SU-DHL-6 (cell line): ENCODE measurements at regions not wholly inside any gene's neighbourhood (a gene's known extent, or its start where the extent isn't known, plus 50 kb on each side); places are given as distances from the start of the nearest gene placed in this dataset.

Experiments
- CTCF ChIP-seq: fragments of 200-600 bp; sonication (generic); IDR thresholded peaks from one replicate; pipeline ENCODE4 v1.5.1; 2017; ENCODE audit warnings: antibody characterized with exemption, mild to moderate bottlenecking, low read length, moderate library complexity; ENCODE audit not compliant: insufficient read depth, poor library complexity, severe bottlenecking
- EZH2phosphoT487 ChIP-seq: fragments of 200-600 bp; sonication (generic), shearing (Covaris generic); conservative IDR thresholded peaks from 2 replicates; pipeline ENCODE4 v1.6.1; 2018; ENCODE audit warnings: mild to moderate bottlenecking, antibody characterized with exemption, low read length, moderate library complexity, mixed read lengths

DNA sequence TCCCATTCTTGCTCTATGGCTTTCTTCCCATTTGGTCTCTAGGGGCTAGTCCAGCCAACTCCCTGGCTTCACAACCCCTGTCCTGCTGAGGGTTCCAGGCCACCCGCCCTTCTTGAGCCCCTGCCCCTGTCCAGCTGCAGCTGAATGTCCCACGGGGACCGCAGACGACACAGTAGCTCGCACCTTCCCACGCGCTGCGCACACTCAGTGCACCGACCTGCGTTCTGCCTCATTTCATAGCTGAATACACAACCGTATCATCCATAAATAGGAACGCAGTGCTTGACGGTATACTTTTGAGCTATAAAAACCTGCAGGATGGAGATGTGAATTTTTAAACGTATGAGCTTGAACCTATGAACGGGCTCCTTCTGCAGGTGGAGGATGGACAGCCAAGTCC, 660.4 kb upstream of the SALL3 start:
- TF ChIP-seq CTCF: no peak
- no peak for TF ChIP-seq EZH2phosphoT487
